ENCODE measurements at regions not wholly inside any gene's neighbourhood (a gene's known extent, or its start where the extent isn't known, plus 50 kb on each side); places are given as distances from the start of the nearest gene placed in this dataset.

DNA sequence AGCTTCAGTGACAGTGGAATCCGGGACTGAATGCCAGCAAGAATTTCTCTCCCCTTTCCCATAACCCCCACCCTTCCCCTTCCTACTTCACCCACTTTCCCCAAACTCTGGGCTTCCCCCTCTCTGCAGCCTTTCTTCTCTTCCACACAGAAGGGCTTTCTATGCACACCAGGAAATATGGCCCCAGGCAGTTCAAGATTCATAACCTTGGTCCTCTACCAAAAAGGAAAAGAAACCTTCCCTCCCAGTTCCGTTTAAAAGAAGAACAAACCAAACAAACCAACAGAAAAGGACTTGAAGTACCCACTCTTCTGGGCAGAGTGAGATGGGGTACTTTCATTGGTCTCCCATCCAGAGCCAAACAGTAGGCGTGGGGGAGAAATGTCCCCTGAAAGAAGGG, 68.8 kb upstream of the ABHD2 start:
- Histone ChIP-seq H3K4me2 (ENCODE audit: control insufficient read depth, insufficient read depth) (no peak overlapping the region), H3K9ac (ENCODE audit: control insufficient read depth, insufficient read depth, low read length) (no peak overlapping the region), H3K27ac (ENCODE audit: control insufficient read depth, insufficient read depth) (no peak overlapping the region), H3K9me3 (replicated peaks; ENCODE audit: control insufficient read depth, insufficient read depth, low read length) (no peaks in the 10 kb centered on the region), H3K27me3 (replicated peaks in 1 of 2; ENCODE audit: control insufficient read depth in 2 of 2, insufficient read depth in 2 of 2, low read length in 1 of 2) (peaks cover 1 to 9% of the 10 kb centered on the region in 2 experiments; a peak in 2 of 4 replicates), H3K4me3 (no peak overlapping the region), H2AFZ (ENCODE audit: control insufficient read depth, low read depth, low read length) (no peak overlapping the region), H3K36me3 (ENCODE audit: control insufficient read depth in 2 of 2, insufficient read depth in 2 of 2, low read length in 1 of 2) (no peaks in the 10 kb centered on the region), H3K4me1 (ENCODE audit: control insufficient read depth, insufficient read depth, low read length) (no peaks in the 10 kb centered on the region), H4K20me1 (ENCODE audit: control insufficient read depth, insufficient read depth) (no peaks in the 10 kb centered on the region), H3K79me2 (ENCODE audit: control insufficient read depth, insufficient read depth, low read length) (no peaks in the 10 kb centered on the region)
- ATAC-seq (no peak), FAIRE-seq (no peak), DNase-seq (ENCODE audit: low read depth, low spot score) (no peak)
- BruUV-seq (replicated peaks) = no TSS peak
- ChIA-PET CTCF (interaction anchor here (5.6 kb wide), 1 partner anchor 115 kb away, joined by 73 read pairs; no protein-coding TSS in a partner anchor), SMC1A (ENCODE audit: uncharacterized antibody, unreplicated experiment) (interaction anchor here (4.5 kb wide), 1 partner anchor 114 kb away, joined by 16 read pairs; no protein-coding TSS in a partner anchor), POLR2A (no interaction called here), RAD21 (ENCODE audit: unreplicated experiment) (no interaction called here)
- in situ Hi-C loops (cut with MboI) = loop anchor here (5.0 kb wide), 1 partner anchor 112 kb away; no protein-coding TSS in a partner anchor
- WGBS (ENCODE audit: insufficient coverage, insufficient replicate concordance, low lambda C conversion rate, missing lambda C conversion rate) = 33% methylated on average over 3 of the region's 3 CpGs
- intact Hi-C loops (cut with micrococcal nuclease; ENCODE audit: unreplicated experiment) = no loop called here
- TF ChIP-seq FOS (IDR thresholded peaks at IDR 0.05; ENCODE audit: borderline replicate concordance, extremely low read depth, insufficient read length) = no peak

- FAIRE-seq = no peak
- no peak for ATAC-seq
- SMC1A ChIA-PET (ENCODE audit: uncharacterized antibody, unreplicated experiment) = interaction anchor here (4.5 kb wide), 1 partner anchor 116 kb away, joined by 16 read pairs; no protein-coding TSS in a partner anchor
- TF ChIP-seq CREM (IDR thresholded peaks at IDR 0.05; ENCODE audit: low read depth) = no peak
- TF ChIP-seq, protein P1, sequence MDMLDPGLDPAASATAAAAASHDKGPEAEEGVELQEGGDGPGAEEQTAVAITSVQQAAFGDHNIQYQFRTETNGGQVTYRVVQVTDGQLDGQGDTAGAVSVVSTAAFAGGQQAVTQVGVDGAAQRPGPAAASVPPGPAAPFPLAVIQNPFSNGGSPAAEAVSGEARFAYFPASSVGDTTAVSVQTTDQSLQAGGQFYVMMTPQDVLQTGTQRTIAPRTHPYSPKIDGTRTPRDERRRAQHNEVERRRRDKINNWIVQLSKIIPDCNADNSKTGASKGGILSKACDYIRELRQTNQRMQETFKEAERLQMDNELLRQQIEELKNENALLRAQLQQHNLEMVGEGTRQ (IDR thresholded peaks at IDR 0.05; ENCODE audit: borderline replicate concordance, low read depth, low read length) = no peak
- TF ChIP-seq, protein P2, sequence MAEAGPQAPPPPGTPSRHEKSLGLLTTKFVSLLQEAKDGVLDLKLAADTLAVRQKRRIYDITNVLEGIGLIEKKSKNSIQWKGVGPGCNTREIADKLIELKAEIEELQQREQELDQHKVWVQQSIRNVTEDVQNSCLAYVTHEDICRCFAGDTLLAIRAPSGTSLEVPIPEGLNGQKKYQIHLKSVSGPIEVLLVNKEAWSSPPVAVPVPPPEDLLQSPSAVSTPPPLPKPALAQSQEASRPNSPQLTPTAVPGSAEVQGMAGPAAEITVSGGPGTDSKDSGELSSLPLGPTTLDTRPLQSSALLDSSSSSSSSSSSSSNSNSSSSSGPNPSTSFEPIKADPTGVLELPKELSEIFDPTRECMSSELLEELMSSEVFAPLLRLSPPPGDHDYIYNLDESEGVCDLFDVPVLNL (IDR thresholded peaks at IDR 0.05; ENCODE audit: low read depth, low read length) = no peak
- TF ChIP-seq, protein P3, sequence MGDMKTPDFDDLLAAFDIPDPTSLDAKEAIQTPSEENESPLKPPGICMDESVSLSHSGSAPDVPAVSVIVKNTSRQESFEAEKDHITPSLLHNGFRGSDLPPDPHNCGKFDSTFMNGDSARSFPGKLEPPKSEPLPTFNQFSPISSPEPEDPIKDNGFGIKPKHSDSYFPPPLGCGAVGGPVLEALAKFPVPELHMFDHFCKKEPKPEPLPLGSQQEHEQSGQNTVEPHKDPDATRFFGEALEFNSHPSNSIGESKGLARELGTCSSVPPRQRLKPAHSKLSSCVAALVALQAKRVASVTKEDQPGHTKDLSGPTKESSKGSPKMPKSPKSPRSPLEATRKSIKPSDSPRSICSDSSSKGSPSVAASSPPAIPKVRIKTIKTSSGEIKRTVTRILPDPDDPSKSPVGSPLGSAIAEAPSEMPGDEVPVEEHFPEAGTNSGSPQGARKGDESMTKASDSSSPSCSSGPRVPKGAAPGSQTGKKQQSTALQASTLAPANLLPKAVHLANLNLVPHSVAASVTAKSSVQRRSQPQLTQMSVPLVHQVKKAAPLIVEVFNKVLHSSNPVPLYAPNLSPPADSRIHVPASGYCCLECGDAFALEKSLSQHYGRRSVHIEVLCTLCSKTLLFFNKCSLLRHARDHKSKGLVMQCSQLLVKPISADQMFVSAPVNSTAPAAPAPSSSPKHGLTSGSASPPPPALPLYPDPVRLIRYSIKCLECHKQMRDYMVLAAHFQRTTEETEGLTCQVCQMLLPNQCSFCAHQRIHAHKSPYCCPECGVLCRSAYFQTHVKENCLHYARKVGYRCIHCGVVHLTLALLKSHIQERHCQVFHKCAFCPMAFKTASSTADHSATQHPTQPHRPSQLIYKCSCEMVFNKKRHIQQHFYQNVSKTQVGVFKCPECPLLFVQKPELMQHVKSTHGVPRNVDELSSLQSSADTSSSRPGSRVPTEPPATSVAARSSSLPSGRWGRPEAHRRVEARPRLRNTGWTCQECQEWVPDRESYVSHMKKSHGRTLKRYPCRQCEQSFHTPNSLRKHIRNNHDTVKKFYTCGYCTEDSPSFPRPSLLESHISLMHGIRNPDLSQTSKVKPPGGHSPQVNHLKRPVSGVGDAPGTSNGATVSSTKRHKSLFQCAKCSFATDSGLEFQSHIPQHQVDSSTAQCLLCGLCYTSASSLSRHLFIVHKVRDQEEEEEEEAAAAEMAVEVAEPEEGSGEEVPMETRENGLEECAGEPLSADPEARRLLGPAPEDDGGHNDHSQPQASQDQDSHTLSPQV (IDR thresholded peaks at IDR 0.05) = no peak
- TF ChIP-seq, protein P4, sequence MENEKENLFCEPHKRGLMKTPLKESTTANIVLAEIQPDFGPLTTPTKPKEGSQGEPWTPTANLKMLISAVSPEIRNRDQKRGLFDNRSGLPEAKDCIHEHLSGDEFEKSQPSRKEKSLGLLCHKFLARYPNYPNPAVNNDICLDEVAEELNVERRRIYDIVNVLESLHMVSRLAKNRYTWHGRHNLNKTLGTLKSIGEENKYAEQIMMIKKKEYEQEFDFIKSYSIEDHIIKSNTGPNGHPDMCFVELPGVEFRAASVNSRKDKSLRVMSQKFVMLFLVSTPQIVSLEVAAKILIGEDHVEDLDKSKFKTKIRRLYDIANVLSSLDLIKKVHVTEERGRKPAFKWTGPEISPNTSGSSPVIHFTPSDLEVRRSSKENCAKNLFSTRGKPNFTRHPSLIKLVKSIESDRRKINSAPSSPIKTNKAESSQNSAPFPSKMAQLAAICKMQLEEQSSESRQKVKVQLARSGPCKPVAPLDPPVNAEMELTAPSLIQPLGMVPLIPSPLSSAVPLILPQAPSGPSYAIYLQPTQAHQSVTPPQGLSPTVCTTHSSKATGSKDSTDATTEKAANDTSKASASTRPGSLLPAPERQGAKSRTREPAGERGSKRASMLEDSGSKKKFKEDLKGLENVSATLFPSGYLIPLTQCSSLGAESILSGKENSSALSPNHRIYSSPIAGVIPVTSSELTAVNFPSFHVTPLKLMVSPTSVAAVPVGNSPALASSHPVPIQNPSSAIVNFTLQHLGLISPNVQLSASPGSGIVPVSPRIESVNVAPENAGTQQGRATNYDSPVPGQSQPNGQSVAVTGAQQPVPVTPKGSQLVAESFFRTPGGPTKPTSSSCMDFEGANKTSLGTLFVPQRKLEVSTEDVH (IDR thresholded peaks at IDR 0.05; ENCODE audit: low read depth, partially characterized antibody) = no peak
- no peak for TF ChIP-seq NR2C1 (IDR thresholded peaks at IDR 0.05)
Measured at GRCh38 chr15:89021224-89021623, 67.0 kb upstream of the ABHD2 start.

More at GRCh38 chr15:89021224-89021623, 67.0 kb upstream of the ABHD2 start:
- Histone ChIP-seq H3K4me2 (ENCODE audit: control insufficient read depth, insufficient read depth) (no peak overlapping the region), H2AFZ (ENCODE audit: control insufficient read depth, low read depth, low read length) (no peak overlapping the region), H3K27ac (ENCODE audit: control insufficient read depth, insufficient read depth) (no peak overlapping the region), H3K9me3 (replicated peaks; ENCODE audit: control insufficient read depth, insufficient read depth, low read length) (no peaks in the 10 kb centered on the region), H4K20me1 (ENCODE audit: control insufficient read depth, insufficient read depth) (no peaks in the 10 kb centered on the region), H3K4me1 (ENCODE audit: control insufficient read depth, insufficient read depth, low read length) (no peaks in the 10 kb centered on the region), H3K9ac (ENCODE audit: control insufficient read depth, insufficient read depth, low read length) (no peak overlapping the region), H3K27me3 (replicated peaks in 1 of 2; ENCODE audit: control insufficient read depth in 2 of 2, insufficient read depth in 2 of 2, low read length in 1 of 2) (peaks cover 1 to 9% of the 10 kb centered on the region in 2 experiments; a peak in 2 of 4 replicates), H3K4me3 (no peak overlapping the region), H3K79me2 (ENCODE audit: control insufficient read depth, insufficient read depth, low read length) (no peaks in the 10 kb centered on the region), H3K36me3 (ENCODE audit: control insufficient read depth in 2 of 2, insufficient read depth in 2 of 2, low read length in 1 of 2) (no peaks in the 10 kb centered on the region)
- BruUV-seq (replicated peaks) = no TSS peak
- intact Hi-C loops (cut with micrococcal nuclease; ENCODE audit: unreplicated experiment) (no loop called here), in situ Hi-C loops (cut with MboI) (no loop called here)
- WGBS (ENCODE audit: insufficient coverage, insufficient replicate concordance, low lambda C conversion rate, missing lambda C conversion rate) = 0% methylated on average over 2 of the region's 2 CpGs
- ChIA-PET CTCF (interaction anchor here (1.0 to 5.6 kb wide), 3 partner anchors 12 to 143 kb away, joined by 3 to 73 read pairs (median 3); no protein-coding TSS in a partner anchor), POLR2A (no interaction called here), RAD21 (ENCODE audit: unreplicated experiment) (interaction anchor here (1.6 kb wide), 1 partner anchor 116 kb away, joined by 8 read pairs; no protein-coding TSS in a partner anchor)
- no peak for DNase-seq (ENCODE audit: low read depth, low spot score)

Data from GM12878 (cell line).